Sigmoid colon (tissue), 6 donors: ENCODE measurements at regions not wholly inside any gene's neighbourhood (a gene's known extent, or its start where the extent isn't known, plus 50 kb on each side); places are given as distances from the start of the nearest gene placed in this dataset.

ENCODE experiments used
- DNase-seq: peaks from one replicate; pipeline ENCODE4 v3.0.0-alpha.2; 2019
- H3K27ac ChIP-seq, 4 donors: fragments of 200-600 bp; sonication (generic); one replicate each; pipeline ENCODE4 v1.5.1; 2016 to 2019; ENCODE audit warnings: mild to moderate bottlenecking in 1 of 4
- H3K27me3 ChIP-seq, 3 donors: fragments of 200-600 bp; sonication (generic); one replicate each; pipeline ENCODE4 v1.5.1; 2019; ENCODE audit warnings: mild to moderate bottlenecking in 1 of 3
- H3K36me3 ChIP-seq, 4 donors: fragments of 200-600 bp; sonication (generic); one replicate each; pipeline ENCODE4 v1.5.1; 2016 to 2019
- H3K4me1 ChIP-seq, 4 donors: fragments of 200-600 bp; sonication (generic); one replicate each; pipeline ENCODE4 v1.5.1; 2017 to 2019
- H3K4me3 ChIP-seq, 4 donors: fragments of 200-600 bp; sonication (generic); one replicate each; pipeline ENCODE4 v1.5.1; 2017 to 2019; ENCODE audit warnings: mild to moderate bottlenecking in 2 of 4, moderate library complexity in 1 of 4
- H3K9me3 ChIP-seq, 4 donors: fragments of 200-600 bp in 3 of 4; sonication (generic) in 3 of 4; one replicate each; pipeline versions ENCODE4 v1.5.1 to v1.6.1; 2013 to 2019
- EP300 ChIP-seq, 4 donors: sonication (generic); formaldehyde crosslinking; IDR thresholded peaks; one replicate each; pipeline ENCODE4 v1.6.1; 2017; ENCODE audit warnings: antibody characterized with exemption in 4 of 4
- POLR2A ChIP-seq, 2 donors: fragments of 450-650 bp; IDR thresholded peaks; one replicate each; pipeline ENCODE4 v1.6.1; 2016; ENCODE audit warnings: antibody characterized with exemption in 2 of 2, mild to moderate bottlenecking in 2 of 2, moderate library complexity in 2 of 2
- POLR2AphosphoS5 ChIP-seq, 4 donors: sonication (generic); formaldehyde crosslinking; IDR thresholded peaks; one replicate each; pipeline ENCODE4 v1.6.1; 2017; ENCODE audit warnings: antibody characterized with exemption in 4 of 4
- WGBS, 2 donors: extraction: QIAGEN DNeasy Blood & Tissue Kit; methylation state at CpG; one replicate each; pipeline ENCODE4 v1.1.7; 2013; 5-methylcytosine and 5-hydroxymethylcytosine counted together
- intact Hi-C: fragments of 100-400 bp; cut with DNase I; formaldehyde crosslinking; loops from one replicate; pipeline ENCODE4 v1.15.1; 2023
- TF ChIP-seq, protein P1 (sequence below), 4 experiments: fragments of 450-650 bp in 3 of 4; fragments of 200-600 bp in 1 of 4; IDR thresholded peaks; one replicate each; pipeline ENCODE4 v1.5.1; 2016 to 2019; ENCODE audit warnings: antibody characterized with exemption in 4 of 4, mild to moderate bottlenecking in 3 of 4, moderate library complexity in 2 of 4
- donor health status: healthy with polysubstance abuse.
- donor health status: healthy.

DNA sequence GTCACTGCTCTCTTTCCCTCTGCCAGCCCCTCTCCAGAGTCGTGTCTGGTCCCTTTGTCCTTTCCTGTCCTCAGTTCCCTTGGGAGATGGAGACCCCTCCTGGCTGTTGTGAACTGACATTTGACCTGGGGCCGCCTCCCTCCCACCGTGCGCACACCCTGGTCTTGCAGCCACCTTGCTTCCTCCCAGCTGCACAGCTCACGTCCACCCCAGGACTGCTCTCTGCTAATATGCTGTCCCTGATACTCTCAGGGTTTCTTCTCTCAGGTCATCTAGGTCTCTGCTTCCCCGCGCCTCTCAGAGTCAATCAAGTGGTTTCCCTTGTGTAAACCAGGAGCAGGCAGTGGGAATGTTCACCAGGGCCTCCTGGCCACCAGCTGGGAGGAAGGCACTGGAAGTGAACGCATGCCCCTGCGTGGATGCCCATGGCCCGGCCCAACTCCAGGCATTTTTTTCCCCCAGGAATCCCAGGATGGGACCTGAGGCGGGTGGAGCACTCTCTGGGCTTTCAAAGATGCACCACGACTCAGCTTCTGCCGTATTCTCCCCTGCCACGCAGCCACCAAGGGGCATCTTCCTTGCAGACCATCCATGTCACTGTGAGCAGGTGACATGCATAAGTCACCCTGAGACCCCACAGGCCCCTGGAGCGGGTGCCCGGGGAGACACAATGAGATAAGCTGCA lies 142.4 kb downstream of the OLFM1 start:
- peak; percentile 44 for DNase-seq
- Histone ChIP-seq H3K27ac (no peak overlapping the region), H3K4me3 (no peak overlapping the region), H3K36me3 (no peaks in the 10 kb centered on the region), H3K9me3 (peaks cover 0 to 11% (median 0%) of the 10 kb centered on the region in 4 donors), H3K27me3 (peaks cover 0 to 40% (median 20%) of the 10 kb centered on the region in 3 donors), H3K4me1 (no peaks in the 10 kb centered on the region)
- WGBS, 2 donors = 64 to 78% methylated on average over 16 of the region's 16 CpGs
- TF ChIP-seq EP300 (IDR thresholded peaks at IDR 0.05) = no peak
- intact Hi-C loops = no loop called here

DNA sequence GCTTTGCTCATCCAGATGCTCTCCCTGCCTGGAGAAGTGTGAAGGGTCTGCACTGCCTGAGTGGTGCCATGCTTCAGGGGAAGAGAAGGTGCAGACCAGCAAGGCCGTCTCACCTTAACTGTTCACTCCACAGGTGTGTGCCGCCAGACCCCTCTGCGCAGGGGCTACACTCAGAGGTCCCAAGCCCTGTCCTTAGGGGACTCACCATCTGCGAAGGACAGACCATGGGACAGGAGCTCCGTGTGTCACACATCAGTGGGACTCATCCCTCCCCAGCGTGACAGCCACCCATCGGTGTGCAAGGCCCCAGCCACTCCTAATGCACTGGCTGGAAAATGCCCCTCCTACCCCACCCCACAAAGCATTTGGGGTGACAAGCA lies 142.9 kb downstream of the OLFM1 start:
- Histone ChIP-seq H3K27ac (no peak overlapping the region), H3K36me3 (no peaks in the 10 kb centered on the region), H3K4me1 (no peaks in the 10 kb centered on the region), H3K9me3 (peaks cover 0 to 11% (median 0%) of the 10 kb centered on the region in 4 donors), H3K4me3 (no peak overlapping the region), H3K27me3 (peaks cover 0 to 35% (median 20%) of the 10 kb centered on the region in 3 donors)
- DNase-seq = peak; percentile 42
- intact Hi-C loops = no loop called here
- TF ChIP-seq EP300 (IDR thresholded peaks at IDR 0.05) (no peak), POLR2A (IDR thresholded peaks at IDR 0.05) (no peak), POLR2AphosphoS5 (IDR thresholded peaks at IDR 0.05) (no peak)
- TF ChIP-seq, protein P1, sequence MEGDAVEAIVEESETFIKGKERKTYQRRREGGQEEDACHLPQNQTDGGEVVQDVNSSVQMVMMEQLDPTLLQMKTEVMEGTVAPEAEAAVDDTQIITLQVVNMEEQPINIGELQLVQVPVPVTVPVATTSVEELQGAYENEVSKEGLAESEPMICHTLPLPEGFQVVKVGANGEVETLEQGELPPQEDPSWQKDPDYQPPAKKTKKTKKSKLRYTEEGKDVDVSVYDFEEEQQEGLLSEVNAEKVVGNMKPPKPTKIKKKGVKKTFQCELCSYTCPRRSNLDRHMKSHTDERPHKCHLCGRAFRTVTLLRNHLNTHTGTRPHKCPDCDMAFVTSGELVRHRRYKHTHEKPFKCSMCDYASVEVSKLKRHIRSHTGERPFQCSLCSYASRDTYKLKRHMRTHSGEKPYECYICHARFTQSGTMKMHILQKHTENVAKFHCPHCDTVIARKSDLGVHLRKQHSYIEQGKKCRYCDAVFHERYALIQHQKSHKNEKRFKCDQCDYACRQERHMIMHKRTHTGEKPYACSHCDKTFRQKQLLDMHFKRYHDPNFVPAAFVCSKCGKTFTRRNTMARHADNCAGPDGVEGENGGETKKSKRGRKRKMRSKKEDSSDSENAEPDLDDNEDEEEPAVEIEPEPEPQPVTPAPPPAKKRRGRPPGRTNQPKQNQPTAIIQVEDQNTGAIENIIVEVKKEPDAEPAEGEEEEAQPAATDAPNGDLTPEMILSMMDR (IDR thresholded peaks at IDR 0.05) = no peak
- WGBS, 2 donors = 89 to 93% methylated on average over 7 of the region's 7 CpGs

DNA sequence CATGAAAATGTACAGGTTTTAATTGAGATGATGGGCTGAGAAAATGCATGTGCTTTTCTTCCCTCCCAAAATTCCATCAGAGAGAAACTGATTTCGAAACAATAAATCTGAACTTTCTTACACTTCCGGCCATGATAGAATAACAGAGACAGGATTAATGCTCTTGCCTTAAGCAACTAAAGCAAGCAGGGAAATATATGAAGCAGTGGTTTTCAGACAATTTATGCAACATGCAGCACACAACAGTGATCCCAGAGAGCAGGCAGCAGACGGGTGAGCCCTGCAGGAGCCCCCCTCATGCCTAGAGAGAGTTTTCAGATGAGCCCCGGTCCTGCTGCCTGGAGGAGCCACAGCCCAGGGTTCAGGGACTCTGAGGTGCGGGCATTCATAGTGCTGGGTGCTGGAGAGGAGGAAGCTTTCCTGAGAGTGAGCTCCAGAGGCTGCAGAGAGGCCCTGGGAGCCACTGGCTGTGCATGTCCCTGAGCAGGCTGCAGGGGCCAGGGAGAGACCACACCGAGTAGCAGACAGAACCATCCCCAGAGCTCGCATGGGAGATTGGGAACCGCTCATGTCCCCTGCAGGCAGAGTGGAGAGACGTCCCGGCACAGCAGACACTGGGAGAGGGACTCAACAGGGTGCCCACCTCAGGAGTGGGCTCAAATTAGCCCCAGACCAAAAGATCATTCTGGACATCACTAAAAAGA lies 143.5 kb downstream of the OLFM1 start:
- peaks cover 0 to 11% (median 0%) of the 10 kb centered on the region in 4 donors for H3K9me3 ChIP-seq
- peak; percentile 44 for DNase-seq
- no peaks in the 10 kb centered on the region for H3K4me1 ChIP-seq
- peaks cover 0 to 35% (median 20%) of the 10 kb centered on the region in 3 donors for H3K27me3 ChIP-seq
- WGBS, 2 donors = 60% methylated on average over 10 of the region's 10 CpGs
- intact Hi-C loops = no loop called here
- no peak overlapping the region for H3K27ac ChIP-seq
- H3K36me3 ChIP-seq = no peaks in the 10 kb centered on the region
- no peak for TF ChIP-seq EP300 (IDR thresholded peaks at IDR 0.05)
- no peak overlapping the region for H3K4me3 ChIP-seq

DNA sequence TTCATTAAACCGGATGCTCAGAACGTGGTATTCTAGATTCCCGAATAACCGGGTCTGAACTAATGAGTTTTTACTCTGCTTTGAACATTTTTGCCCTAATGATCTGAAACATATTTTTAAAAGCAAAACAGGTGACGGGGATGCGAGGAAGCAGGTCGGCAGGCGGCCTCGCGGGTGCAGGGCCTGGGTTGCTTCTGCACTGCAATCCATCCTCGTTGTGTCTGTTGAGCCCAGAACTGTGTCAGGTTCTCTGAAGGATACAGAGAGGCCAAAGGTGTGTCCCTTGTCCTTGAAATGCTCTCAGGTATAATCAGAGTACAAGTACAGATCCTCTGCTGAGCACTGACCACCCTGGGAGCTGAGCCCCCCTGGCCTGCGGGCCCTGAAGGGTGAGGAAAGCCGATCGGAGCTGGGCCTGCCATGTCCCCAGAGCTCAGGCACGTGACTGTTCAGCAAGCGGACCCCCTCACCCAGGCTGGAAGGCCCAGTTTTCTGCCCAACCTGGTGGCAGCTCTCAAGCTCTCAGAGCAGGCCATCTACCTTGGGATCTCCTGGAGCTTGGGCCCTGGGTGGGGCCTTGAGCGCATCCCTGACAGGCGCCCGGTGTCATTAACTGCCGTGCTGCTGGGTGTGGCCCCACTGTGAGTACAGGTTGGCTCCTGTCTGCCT lies 151.8 kb downstream of the OLFM1 start:
- H3K4me3 ChIP-seq = no peak overlapping the region
- no peak overlapping the region for H3K27ac ChIP-seq
- peaks cover 0 to 16% (median 0%) of the 10 kb centered on the region in 4 donors for H3K4me1 ChIP-seq
- H3K27me3 ChIP-seq = peaks cover 0 to 14% (median 0%) of the 10 kb centered on the region in 3 donors
- intact Hi-C loops = no loop called here
- 78 to 89% methylated on average over 20 of the region's 20 CpGs for WGBS, 2 donors
- TF ChIP-seq, protein P1 (IDR thresholded peaks at IDR 0.05) = no peak
- TF ChIP-seq EP300 (IDR thresholded peaks at IDR 0.05) (no peak), POLR2A (IDR thresholded peaks at IDR 0.05) (no peak), POLR2AphosphoS5 (IDR thresholded peaks at IDR 0.05) (no peak)
- H3K36me3 ChIP-seq = no peaks in the 10 kb centered on the region
- peaks cover 0 to 4% (median 0%) of the 10 kb centered on the region in 4 donors for H3K9me3 ChIP-seq
- peak; percentile 52 for DNase-seq

DNA sequence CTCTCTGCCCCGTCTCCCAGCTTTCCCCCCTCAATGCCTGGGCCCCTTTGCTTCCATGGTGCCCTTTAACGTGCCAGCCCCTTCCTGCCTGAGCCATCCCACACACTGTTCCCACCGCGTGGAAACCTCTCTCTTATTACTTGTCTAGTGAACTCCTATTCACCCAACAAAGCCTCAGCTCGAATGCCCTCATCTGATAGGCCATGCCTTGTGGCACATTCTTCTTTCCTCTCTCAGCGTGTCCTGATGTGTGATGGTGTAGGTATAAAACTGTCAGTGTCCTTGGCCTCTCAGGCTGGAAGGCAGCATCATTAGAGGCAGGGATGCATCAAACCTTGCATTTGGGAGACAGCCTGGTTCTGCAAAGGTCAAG lies 152.3 kb downstream of the OLFM1 start:
- Histone ChIP-seq H3K27ac (peak overlapping the region in 1 of 4 donors; percentile 77), H3K36me3 (no peaks in the 10 kb centered on the region), H3K27me3 (peaks cover 0 to 11% (median 0%) of the 10 kb centered on the region in 3 donors), H3K9me3 (no peaks in the 10 kb centered on the region), H3K4me1 (peaks cover 0 to 16% (median 0%) of the 10 kb centered on the region in 4 donors), H3K4me3 (no peak overlapping the region)
- WGBS, 2 donors = 79 to 81% methylated on average over 6 of the region's 6 CpGs
- intact Hi-C loops = no loop called here
- no peak for DNase-seq
- TF ChIP-seq POLR2AphosphoS5 (IDR thresholded peaks at IDR 0.05) (no peak), POLR2A (IDR thresholded peaks at IDR 0.05) (no peak)
- TF ChIP-seq, protein P1 (IDR thresholded peaks at IDR 0.05) = no peak
